GM23338 (cell line): ENCODE measurements at regions not wholly inside any gene's neighbourhood (a gene's known extent, or its start where the extent isn't known, plus 50 kb on each side); places are given as distances from the start of the nearest gene placed in this dataset.

ENCODE experiments used
- CREB1 ChIP-seq: fragments of 250-450 bp; sonication (Bioruptor Pico); IDR thresholded peaks from 2 replicates; pipeline ENCODE4 v1.5.0; 2020; ENCODE audit warnings: low read depth, mild to moderate bottlenecking, moderate library complexity
- CTCF ChIP-seq, 2 experiments: fragments of 200-600 bp in 1 of 2; sonication (generic) in 1 of 2; conservative IDR thresholded peaks; 2 replicates each; pipeline versions ENCODE4 v1.5.1 to v1.6.1; 2016 to 2017; ENCODE audit warnings: antibody characterized with exemption in 2 of 2, low read depth in 2 of 2, mild to moderate bottlenecking in 2 of 2, moderate library complexity in 1 of 2
- ETS1 ChIP-seq: IDR thresholded peaks from 2 replicates; pipeline ENCODE4 v1.6.1; 2016; ENCODE audit warnings: antibody characterized with exemption
- EZH2 ChIP-seq: fragments of 200-600 bp; sonication (generic); IDR thresholded peaks from one replicate; pipeline ENCODE4 v1.8.0; 2017; ENCODE audit warnings: antibody characterized with exemption, mild to moderate bottlenecking, low read depth; ENCODE audit not compliant: unreplicated experiment
- EZH2phosphoT487 ChIP-seq: fragments of 200-600 bp; sonication (generic); IDR thresholded peaks from one replicate; pipeline ENCODE4 v1.8.1; 2018; ENCODE audit warnings: antibody characterized with exemption; ENCODE audit not compliant: unreplicated experiment
- JUNB ChIP-seq: IDR thresholded peaks from one replicate; pipeline ENCODE4 v1.6.1; 2016; ENCODE audit warnings: antibody characterized with exemption; ENCODE audit not compliant: unreplicated experiment
- NANOG ChIP-seq: IDR thresholded peaks from 2 replicates; pipeline ENCODE4 v1.6.1; 2016; ENCODE audit warnings: antibody characterized with exemption, borderline replicate concordance
- POLR2AphosphoS5 ChIP-seq: IDR thresholded peaks from 2 replicates; pipeline ENCODE4 v1.6.1; 2016; ENCODE audit warnings: antibody characterized with exemption, low read depth
- REST ChIP-seq: IDR thresholded peaks from one replicate; pipeline ENCODE4 v1.6.1; 2018; ENCODE audit warnings: antibody characterized with exemption; ENCODE audit not compliant: unreplicated experiment
- ZNF114 ChIP-seq: fragments of 250-450 bp; sonication (Bioruptor Pico); IDR thresholded peaks from 2 replicates; pipeline ENCODE4 v1.5.0; 2020; ENCODE audit warnings: mild to moderate bottlenecking, moderate library complexity
- ZNF462 ChIP-seq: fragments of 250-450 bp; sonication (Bioruptor Pico); IDR thresholded peaks from 2 replicates; pipeline ENCODE4 v1.5.0; 2020; ENCODE audit warnings: mild to moderate bottlenecking, moderate library complexity

GRCh38 chr5:133842846-133843611 is 125.4 kb downstream of the C5orf15 start:
- TF ChIP-seq POLR2AphosphoS5 (no peak), CTCF (conservative IDR thresholded peaks at IDR 0.05; ENCODE audit: low read depth in 2 of 2) (no peak), EZH2 (no peak), EZH2phosphoT487 (no peak), ZNF462 (CRISPR knock-in tag) (no peak), REST (no peak), CREB1 (CRISPR knock-in tag) (no peak), ETS1 (no peak), JUNB (no peak), ZNF114 (CRISPR knock-in tag) (no peak), NANOG (no peak)
